GM12865 (cell line): ENCODE measurements at regions not wholly inside any gene's neighbourhood (a gene's known extent, or its start where the extent isn't known, plus 50 kb on each side); places are given as distances from the start of the nearest gene placed in this dataset.
A peak's percentile ranks its signal among the peaks of the same experiment; 100 is the strongest.

Experiments used
- DNase-seq: peaks from one replicate; pipeline ENCODE4 v3.0.0; 2010; ENCODE audit warnings: low read depth
- H3K4me3 ChIP-seq: 2 replicates; pipeline ENCODE4 v1.5.1; 2011; ENCODE audit warnings: mild to moderate bottlenecking, low read depth, low read length, control low read depth
- TF ChIP-seq, protein P1 (sequence below): IDR thresholded peaks from 2 replicates; pipeline ENCODE4 v1.5.1; 2011; ENCODE audit warnings: low read length, control low read depth, low read depth, inconsistent platforms; ENCODE audit not compliant: insufficient read depth; ENCODE audit errors: missing control alignments

DNA sequence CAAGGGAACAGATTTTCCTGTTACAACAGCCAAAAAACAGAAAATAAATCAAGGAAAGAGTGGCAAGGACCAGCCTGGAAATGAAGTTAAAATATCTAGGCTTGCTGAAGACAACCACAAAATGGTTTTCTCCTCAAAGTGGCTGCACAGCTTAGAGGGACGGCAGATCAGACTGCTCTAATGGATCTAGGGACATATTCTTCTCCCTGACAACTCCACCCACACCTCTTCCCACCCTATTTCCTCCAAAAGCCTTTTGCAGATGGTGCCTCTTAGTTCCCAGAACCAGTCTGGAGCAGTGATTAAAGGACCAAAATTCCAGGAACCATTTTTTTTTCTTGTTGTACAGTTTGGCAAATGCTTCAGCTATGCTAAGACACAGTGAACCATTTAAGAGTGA is 220.2 kb upstream of the SIX2 start:
- no peak for DNase-seq
- TF ChIP-seq, protein P1, sequence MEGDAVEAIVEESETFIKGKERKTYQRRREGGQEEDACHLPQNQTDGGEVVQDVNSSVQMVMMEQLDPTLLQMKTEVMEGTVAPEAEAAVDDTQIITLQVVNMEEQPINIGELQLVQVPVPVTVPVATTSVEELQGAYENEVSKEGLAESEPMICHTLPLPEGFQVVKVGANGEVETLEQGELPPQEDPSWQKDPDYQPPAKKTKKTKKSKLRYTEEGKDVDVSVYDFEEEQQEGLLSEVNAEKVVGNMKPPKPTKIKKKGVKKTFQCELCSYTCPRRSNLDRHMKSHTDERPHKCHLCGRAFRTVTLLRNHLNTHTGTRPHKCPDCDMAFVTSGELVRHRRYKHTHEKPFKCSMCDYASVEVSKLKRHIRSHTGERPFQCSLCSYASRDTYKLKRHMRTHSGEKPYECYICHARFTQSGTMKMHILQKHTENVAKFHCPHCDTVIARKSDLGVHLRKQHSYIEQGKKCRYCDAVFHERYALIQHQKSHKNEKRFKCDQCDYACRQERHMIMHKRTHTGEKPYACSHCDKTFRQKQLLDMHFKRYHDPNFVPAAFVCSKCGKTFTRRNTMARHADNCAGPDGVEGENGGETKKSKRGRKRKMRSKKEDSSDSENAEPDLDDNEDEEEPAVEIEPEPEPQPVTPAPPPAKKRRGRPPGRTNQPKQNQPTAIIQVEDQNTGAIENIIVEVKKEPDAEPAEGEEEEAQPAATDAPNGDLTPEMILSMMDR, result no peak
- no peak overlapping the region for H3K4me3 ChIP-seq

GRCh38 chr2:45227347-45227746 is 218.1 kb upstream of the SIX2 start:
- TF ChIP-seq, protein P1, result no peak
- H3K4me3 ChIP-seq, result no peak overlapping the region
- no peak for DNase-seq

- H3K4me3 ChIP-seq, result no peak overlapping the region
- DNase-seq, result no peak
- TF ChIP-seq, protein P1, result no peak
Measured at GRCh38 chr2:45224993-45225380, 215.7 kb upstream of the SIX2 start.

GRCh38 chr2:45224321-45224992 is 215.2 kb upstream of the SIX2 start:
- TF ChIP-seq, protein P1, result no peak
- peak; percentile 36 for DNase-seq
- H3K4me3 ChIP-seq, result no peak overlapping the region

- TF ChIP-seq, protein P1, result no peak
- H3K4me3 ChIP-seq, result no peak overlapping the region
- DNase-seq, result no peak
Measured at GRCh38 chr2:45223531-45223930, 214.3 kb upstream of the SIX2 start.

GRCh38 chr2:45220227-45220626 is 211.0 kb upstream of the SIX2 start:
- DNase-seq, result no peak
- TF ChIP-seq, protein P1, result no peak
- H3K4me3 ChIP-seq, result no peak overlapping the region

GRCh38 chr2:45218931-45219339 is 209.7 kb upstream of the SIX2 start:
- no peak overlapping the region for H3K4me3 ChIP-seq
- TF ChIP-seq, protein P1, result no peak
- DNase-seq, result no peak
